GM12864 (cell line): ENCODE measurements at regions not wholly inside any gene's neighbourhood (a gene's known extent, or its start where the extent isn't known, plus 50 kb on each side); places are given as distances from the start of the nearest gene placed in this dataset.

Source experiments
- DNase-seq: peaks from one replicate; pipeline ENCODE4 v3.0.0-alpha.2; 2011; ENCODE audit warnings: low read depth
- H3K4me3 ChIP-seq: 2 replicates; pipeline ENCODE4 v1.5.1; 2011; ENCODE audit warnings: mild to moderate bottlenecking, low read depth, low read length, control low read depth
- CTCF ChIP-seq: IDR thresholded peaks from 2 replicates; pipeline ENCODE4 v1.5.1; 2011; ENCODE audit warnings: low read depth, mild to moderate bottlenecking, moderate library complexity, low read length, control low read depth, inconsistent platforms; ENCODE audit errors: missing control alignments

- no peak for TF ChIP-seq CTCF
- H3K4me3 ChIP-seq: no peak overlapping the region
- no peak for DNase-seq
These were observed 82.5 kb upstream of the DCBLD2 start for GRCh38 chr3:98984024-98984423.

- H3K4me3 ChIP-seq: no peak overlapping the region
- DNase-seq: no peak
- no peak for TF ChIP-seq CTCF
These were observed 80.9 kb upstream of the DCBLD2 start for GRCh38 chr3:98982351-98982750.

GRCh38 chr3:98980915-98981596 is 79.6 kb upstream of the DCBLD2 start:
- H3K4me3 ChIP-seq: no peak overlapping the region
- peak; percentile 70 for DNase-seq
- no peak for TF ChIP-seq CTCF

GRCh38 chr3:98979296-98979695 is 77.8 kb upstream of the DCBLD2 start:
- H3K4me3 ChIP-seq: no peak overlapping the region
- TF ChIP-seq CTCF: no peak
- DNase-seq: no peak

- no peak for TF ChIP-seq CTCF
- DNase-seq: no peak
- no peak overlapping the region for H3K4me3 ChIP-seq
These were observed 76.7 kb upstream of the DCBLD2 start for GRCh38 chr3:98978068-98978811.

- no peak for DNase-seq
- no peak for TF ChIP-seq CTCF
- no peak overlapping the region for H3K4me3 ChIP-seq
These were observed 76.0 kb upstream of the DCBLD2 start for GRCh38 chr3:98977520-98977919.
